Small intestine (tissue), 7 donors: ENCODE measurements at regions not wholly inside any gene's neighbourhood (a gene's known extent, or its start where the extent isn't known, plus 50 kb on each side); places are given as distances from the start of the nearest gene placed in this dataset.

Experiments
- DNase-seq, 2 donors: peaks; one replicate each; pipeline versions ENCODE4 v3.0.0 to v3.0.0-alpha.2; 2013
- FAIRE-seq: peaks from 2 replicates; lab custom pipeline; 2012; peaks lifted over from hg19 to GRCh38; lab: Jason Lieb, UNC
- H3K27ac ChIP-seq, 3 donors: one replicate each; pipeline ENCODE4 v1.5.1; 2013; ENCODE audit warnings: low read length in 2 of 3, mild to moderate bottlenecking in 2 of 3, control low read depth in 1 of 3, inconsistent platforms in 1 of 3, low read depth in 1 of 3, moderate library complexity in 1 of 3
- H3K27me3 ChIP-seq, 3 donors: one replicate each; pipeline ENCODE4 v1.6.1; 2013; ENCODE audit warnings: low read length in 3 of 3, inconsistent platforms in 1 of 3; ENCODE audit not compliant: control insufficient read depth in 3 of 3, insufficient read depth in 3 of 3
- H3K36me3 ChIP-seq, 3 donors: one replicate each; pipeline ENCODE4 v1.6.1; 2013; ENCODE audit warnings: low read length in 3 of 3, inconsistent platforms in 1 of 3, low read depth in 1 of 3, mild to moderate bottlenecking in 1 of 3, moderate library complexity in 1 of 3; ENCODE audit not compliant: control insufficient read depth in 3 of 3, insufficient read depth in 2 of 3
- H3K4me1 ChIP-seq, 3 donors: one replicate each; pipeline ENCODE4 v1.6.1; 2013; ENCODE audit warnings: low read length in 2 of 3, inconsistent platforms in 1 of 3, low read depth in 1 of 3, mild to moderate bottlenecking in 1 of 3, moderate library complexity in 1 of 3; ENCODE audit not compliant: control insufficient read depth in 3 of 3, insufficient read depth in 2 of 3
- H3K4me3 ChIP-seq, 3 donors: one replicate each; pipeline ENCODE4 v1.5.1; 2013; ENCODE audit warnings: low read length in 3 of 3, control low read depth in 1 of 3, inconsistent platforms in 1 of 3, low read depth in 1 of 3, mild to moderate bottlenecking in 1 of 3, moderate library complexity in 1 of 3
- H3K9me3 ChIP-seq, 2 donors: one replicate each; pipeline ENCODE4 v1.6.1; 2013; ENCODE audit warnings: low read depth in 1 of 2, low read length in 1 of 2; ENCODE audit not compliant: control insufficient read depth in 2 of 2, insufficient read depth in 1 of 2
- WGBS, 3 donors: extraction: QIAGEN DNeasy Blood & Tissue Kit; methylation state at CpG; one replicate each; pipeline ENCODE4 v1.1.7; 2013; 5-methylcytosine and 5-hydroxymethylcytosine counted together
- donor health status: healthy with polysubstance abuse.
- donor health status: control.
- donor health status: control.
- donor health status: Bipolar disorder and iron deficiency.
- donor health status: healthy.

DNA sequence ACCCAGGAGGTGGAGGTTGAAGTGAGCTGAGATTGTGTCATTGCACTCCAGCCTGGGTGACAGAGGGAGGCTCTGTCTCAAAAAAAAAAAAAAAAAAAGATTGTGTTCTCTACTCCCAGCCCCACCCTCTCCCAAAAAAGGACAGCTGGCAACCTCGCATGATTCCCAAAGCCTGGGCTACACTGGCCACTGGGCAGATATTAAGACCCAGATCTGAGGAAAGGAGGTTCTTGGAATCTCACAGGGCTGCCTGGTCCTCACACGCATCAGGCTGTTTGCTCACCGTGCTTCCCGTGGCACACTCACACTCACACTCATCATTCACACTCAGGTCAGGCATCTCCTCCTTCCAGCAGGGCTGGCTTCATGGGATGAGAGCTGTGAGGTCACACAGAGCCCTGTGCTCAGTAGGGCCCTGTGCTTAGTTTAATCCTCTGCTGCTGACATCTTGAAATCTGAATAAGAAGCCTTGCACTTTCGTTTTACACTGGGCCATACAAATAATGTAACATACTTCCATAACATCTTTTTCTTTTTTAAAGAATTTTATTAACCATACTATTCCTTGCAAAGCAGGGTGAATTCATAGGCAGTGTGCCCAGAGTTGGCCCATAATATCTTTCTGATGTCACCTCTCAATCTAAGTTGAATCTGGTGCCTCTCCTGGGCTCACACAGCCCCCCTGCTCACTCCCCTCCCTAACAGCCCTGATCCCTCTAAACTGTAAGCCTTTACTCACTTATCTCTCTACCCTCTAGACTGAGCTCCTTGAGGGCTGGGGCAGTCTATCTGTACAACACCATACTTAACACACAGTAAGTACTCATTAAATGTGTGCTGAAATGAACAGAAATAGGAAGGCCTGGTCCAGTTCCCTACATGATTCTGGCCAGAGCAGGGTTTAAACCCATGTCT is 50.2 kb upstream of the C15orf39 start:
- 69 to 77% (median 74%) methylated on average over 5 of the region's 5 CpGs for WGBS, 3 donors
- no peak for DNase-seq
- no peak overlapping the region for H3K4me3 ChIP-seq

More for the DNA sequence above, 50.2 kb upstream of the C15orf39 start:
- peaks cover 0 to 26% of the 10 kb centered on the region in 2 donors for H3K9me3 ChIP-seq
- no peaks in the 10 kb centered on the region for H3K27me3 ChIP-seq
- H3K4me1 ChIP-seq, result no peaks in the 10 kb centered on the region
- H3K27ac ChIP-seq, result no peak overlapping the region
- FAIRE-seq, result no peak
- no peaks in the 10 kb centered on the region for H3K36me3 ChIP-seq
